SU-DHL-6 (cell line): ENCODE measurements at regions not wholly inside any gene's neighbourhood (a gene's known extent, or its start where the extent isn't known, plus 50 kb on each side); places are given as distances from the start of the nearest gene placed in this dataset.

Source experiments
- H2AFZ ChIP-seq: fragments of 200-600 bp; sonication (generic); 2 replicates; pipeline ENCODE4 v1.6.1; 2014; ENCODE audit warnings: low read depth, mild to moderate bottlenecking, moderate library complexity, mixed read lengths, antibody characterized with exemption, low read length; ENCODE audit not compliant: severe bottlenecking
- H3F3A ChIP-seq: fragments of 200-600 bp; shearing (Covaris generic); 2 replicates; pipeline ENCODE4 v1.6.0; 2016; ENCODE audit warnings: antibody characterized with exemption, mild to moderate bottlenecking; ENCODE audit not compliant: insufficient read depth
- H3K27ac ChIP-seq: fragments of 200-600 bp; sonication (generic); 2 replicates; pipeline ENCODE4 v1.5.1; 2016; ENCODE audit warnings: low read depth, mild to moderate bottlenecking, low read length, moderate library complexity, mixed read lengths
- H3K27me3 ChIP-seq: fragments of 200-600 bp; sonication (generic), shearing (Covaris generic); 2 replicates; pipeline ENCODE4 v1.6.0; 2014; ENCODE audit warnings: mild to moderate bottlenecking, low read length
- H3K36me3 ChIP-seq: fragments of 200-600 bp; sonication (generic); 2 replicates; pipeline ENCODE4 v1.6.1; 2014; ENCODE audit warnings: mild to moderate bottlenecking, low read length, mixed read lengths
- H3K4me2 ChIP-seq: fragments of 300-600, 200-600 bp; shearing (Covaris generic), sonication (generic); 2 replicates; pipeline ENCODE4 v1.6.0; 2014; ENCODE audit warnings: low read length, low read depth, mild to moderate bottlenecking; ENCODE audit not compliant: poor library complexity, severe bottlenecking
- H3K4me3 ChIP-seq: fragments of 200-600 bp; sonication (generic); 2 replicates; pipeline ENCODE4 v1.5.1; 2014; ENCODE audit warnings: antibody characterized with exemption, low read length, mild to moderate bottlenecking, mixed read lengths; ENCODE audit not compliant: insufficient read depth, poor library complexity, severe bottlenecking
- H3K79me2 ChIP-seq: fragments of 200-600 bp; sonication (generic); 2 replicates; pipeline ENCODE4 v1.6.1; 2014; ENCODE audit warnings: mild to moderate bottlenecking, low read length, moderate library complexity; ENCODE audit not compliant: insufficient read depth
- H3K9ac ChIP-seq: fragments of 200-600 bp; sonication (generic); 2 replicates; pipeline ENCODE4 v1.7.0; 2014; ENCODE audit warnings: mild to moderate bottlenecking, low read length
- H3K9me2 ChIP-seq: fragments of 200-600 bp; sonication (generic); replicated peaks from 2 replicates; pipeline ENCODE4 v1.6.1; 2014; ENCODE audit warnings: low read length; ENCODE audit not compliant: insufficient read depth
- H3K9me3 ChIP-seq: fragments of 200-600 bp; sonication (generic); 2 replicates; pipeline ENCODE4 v1.6.1; 2014; ENCODE audit warnings: low read length, mixed read lengths; ENCODE audit not compliant: insufficient read depth
- H4K20me1 ChIP-seq: fragments of 200-600 bp; sonication (generic); 2 replicates; pipeline ENCODE4 v1.6.1; 2014; ENCODE audit warnings: low read depth, mild to moderate bottlenecking, antibody characterized with exemption, low read length, moderate library complexity, mixed read lengths
- CTCF ChIP-seq: fragments of 200-600 bp; sonication (generic); IDR thresholded peaks from one replicate; pipeline ENCODE4 v1.5.1; 2017; ENCODE audit warnings: antibody characterized with exemption, mild to moderate bottlenecking, low read length, moderate library complexity; ENCODE audit not compliant: insufficient read depth, poor library complexity, severe bottlenecking
- EZH2phosphoT487 ChIP-seq: fragments of 200-600 bp; sonication (generic), shearing (Covaris generic); conservative IDR thresholded peaks from 2 replicates; pipeline ENCODE4 v1.6.1; 2018; ENCODE audit warnings: mild to moderate bottlenecking, antibody characterized with exemption, low read length, moderate library complexity, mixed read lengths

GRCh38 chr7:69515495-69516212 lies 82.6 kb upstream of the AUTS2 start:
- H3K27me3 ChIP-seq, result no peaks in the 10 kb centered on the region
- no peaks in the 10 kb centered on the region for H3F3A ChIP-seq
- H3K9ac ChIP-seq, result no peak overlapping the region
- no peak overlapping the region for H3K4me2 ChIP-seq
- H3K36me3 ChIP-seq, result no peaks in the 10 kb centered on the region
- H2AFZ ChIP-seq, result no peak overlapping the region
- no peak overlapping the region for H3K27ac ChIP-seq
- no peaks in the 10 kb centered on the region for H3K9me3 ChIP-seq
- H3K79me2 ChIP-seq, result no peaks in the 10 kb centered on the region
- no peak overlapping the region for H3K4me3 ChIP-seq
- H4K20me1 ChIP-seq, result no peaks in the 10 kb centered on the region
- no peaks in the 10 kb centered on the region for H3K9me2 ChIP-seq
- TF ChIP-seq CTCF, result no peak
- TF ChIP-seq EZH2phosphoT487, result no peak

- Histone ChIP-seq H3K4me3 (no peak overlapping the region), H3K79me2 (no peaks in the 10 kb centered on the region), H3K9me2 (no peaks in the 10 kb centered on the region), H3K36me3 (no peaks in the 10 kb centered on the region), H3K27ac (no peak overlapping the region), H4K20me1 (no peaks in the 10 kb centered on the region), H3K4me2 (no peak overlapping the region), H3K27me3 (no peaks in the 10 kb centered on the region), H3F3A (no peaks in the 10 kb centered on the region), H3K9me3 (no peaks in the 10 kb centered on the region), H2AFZ (no peak overlapping the region), H3K9ac (no peak overlapping the region)
- no peak for TF ChIP-seq CTCF
- TF ChIP-seq EZH2phosphoT487, result no peak
These were observed 81.9 kb upstream of the AUTS2 start for GRCh38 chr7:69516238-69516820.

- Histone ChIP-seq H3K9ac (no peak overlapping the region), H3K27ac (no peak overlapping the region), H3K4me2 (no peak overlapping the region)
These were observed 80.1 kb upstream of the AUTS2 start for GRCh38 chr7:69517985-69518704.

More at GRCh38 chr7:69517985-69518704, 80.1 kb upstream of the AUTS2 start:
- Histone ChIP-seq H3K27me3 (no peaks in the 10 kb centered on the region), H2AFZ (no peak overlapping the region), H4K20me1 (no peaks in the 10 kb centered on the region), H3F3A (no peaks in the 10 kb centered on the region), H3K36me3 (no peaks in the 10 kb centered on the region), H3K79me2 (no peaks in the 10 kb centered on the region), H3K9me3 (no peaks in the 10 kb centered on the region), H3K9me2 (no peaks in the 10 kb centered on the region), H3K4me3 (no peak overlapping the region)
- TF ChIP-seq EZH2phosphoT487, result no peak
- no peak for TF ChIP-seq CTCF
